ENCODE measurements at regions not wholly inside any gene's neighbourhood (a gene's known extent, or its start where the extent isn't known, plus 50 kb on each side); places are given as distances from the start of the nearest gene placed in this dataset.
"Not testable (repeated sequence)": the region's sequence is repeated elsewhere in the genome, so short reads cannot be mapped to it uniquely, and the experiment has no call there.

GRCh38 chr7:64469673-64470072 is 93.2 kb downstream of the ZNF680 start:
- Histone ChIP-seq H3K27ac (ENCODE audit: low read depth) (no peak overlapping the region), H3K36me3 (ENCODE audit: insufficient read depth) (no peaks in the 10 kb centered on the region), H3K4me1 (ENCODE audit: insufficient read depth) (no peaks in the 10 kb centered on the region), H3K4me3 (ENCODE audit: low read depth, low read length) (no peak overlapping the region)
- DNase-seq (ENCODE audit: extremely low spot score): no peak
- WGBS: 83% methylated on average over 1 of the region's 1 CpG

GRCh38 chr7:64465551-64465950 is 97.3 kb downstream of the ZNF680 start:
- no peaks in the 10 kb centered on the region for H3K4me1 ChIP-seq (ENCODE audit: insufficient read depth)
- H3K4me3 ChIP-seq (ENCODE audit: low read depth, low read length): no peak overlapping the region

DNA sequence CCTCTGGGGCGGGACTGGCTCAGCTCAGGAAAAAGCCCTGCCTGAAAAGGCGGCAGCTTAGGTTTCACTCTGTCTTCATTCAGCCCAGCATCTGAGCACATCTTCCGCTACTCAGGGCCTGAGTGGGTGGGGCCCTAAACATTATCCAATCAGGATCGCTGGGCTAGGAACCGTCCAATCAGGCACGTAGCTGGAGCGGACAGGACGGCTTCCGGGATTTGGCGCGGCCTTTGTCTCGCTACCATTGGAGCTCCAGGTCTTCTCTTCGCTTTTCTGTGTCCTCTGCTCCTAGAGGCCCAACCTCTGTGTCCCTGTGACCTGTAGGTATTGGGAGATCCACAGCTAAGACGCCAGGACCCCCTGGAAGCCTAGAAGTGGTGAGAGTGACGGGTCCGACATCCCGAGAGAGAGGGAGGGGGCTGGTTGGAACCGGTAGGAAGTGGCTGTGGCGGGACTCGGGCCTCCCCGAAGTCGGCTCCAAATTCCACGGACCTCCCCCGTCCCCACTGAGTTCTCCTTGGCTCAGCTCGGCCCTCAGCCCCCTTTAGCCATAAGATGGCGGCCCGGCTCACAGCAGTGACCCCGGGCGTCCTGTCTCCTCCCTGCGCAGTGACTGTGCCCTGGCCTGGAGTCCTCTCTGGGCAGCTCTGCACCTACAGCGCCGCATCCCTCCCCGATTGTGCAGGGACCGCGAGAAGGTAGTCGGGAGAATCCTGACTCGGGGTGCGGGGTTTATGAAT is 99.1 kb downstream of the ZNF680 start:
- no peaks in the 10 kb centered on the region for H3K4me1 ChIP-seq (ENCODE audit: insufficient read depth)
- H3K27ac ChIP-seq (ENCODE audit: low read depth): no peak overlapping the region
- peak overlapping the region; percentile 42 for H3K4me3 ChIP-seq (ENCODE audit: low read depth, low read length)
- H3K36me3 ChIP-seq (ENCODE audit: insufficient read depth): no peaks in the 10 kb centered on the region
- DNase-seq (ENCODE audit: extremely low spot score): peak; percentile 21
- 28% methylated on average over 38 of the region's 38 CpGs for WGBS

More at GRCh38 chr7:64465551-64465950, 97.3 kb downstream of the ZNF680 start:
- no peaks in the 10 kb centered on the region for H3K36me3 ChIP-seq (ENCODE audit: insufficient read depth)
- no peak overlapping the region for H3K27ac ChIP-seq (ENCODE audit: low read depth)
- 90% methylated on average over 1 of the region's 1 CpG for WGBS
- no peak for DNase-seq (ENCODE audit: extremely low spot score)

DNA sequence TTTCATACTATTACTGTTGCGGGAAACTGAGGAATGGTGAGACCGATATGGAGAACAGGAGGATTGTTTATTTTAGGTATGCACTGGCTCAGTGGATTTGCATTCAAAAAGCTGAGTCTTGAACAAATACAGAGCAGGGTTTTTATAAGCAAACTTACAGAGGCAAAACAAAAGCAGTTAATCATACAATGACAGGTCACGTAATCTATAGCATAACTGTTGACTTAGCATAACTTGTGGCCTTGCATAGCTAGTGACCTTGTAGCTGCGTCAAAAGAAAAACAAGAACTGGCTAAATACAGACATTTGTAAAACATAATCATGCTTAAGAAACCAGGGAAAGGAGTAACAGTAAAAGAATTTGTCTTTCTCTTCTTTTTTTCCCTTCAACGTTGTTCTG is 103.0 kb downstream of the ZNF680 start:
- not testable (repeated sequence) for H3K4me1 ChIP-seq (ENCODE audit: insufficient read depth); H3K36me3 ChIP-seq (ENCODE audit: insufficient read depth); DNase-seq (ENCODE audit: extremely low spot score); H3K27ac ChIP-seq (ENCODE audit: low read depth); H3K4me3 ChIP-seq (ENCODE audit: low read depth, low read length)
- WGBS: 82% methylated on average over 5 of the region's 5 CpGs

DNA sequence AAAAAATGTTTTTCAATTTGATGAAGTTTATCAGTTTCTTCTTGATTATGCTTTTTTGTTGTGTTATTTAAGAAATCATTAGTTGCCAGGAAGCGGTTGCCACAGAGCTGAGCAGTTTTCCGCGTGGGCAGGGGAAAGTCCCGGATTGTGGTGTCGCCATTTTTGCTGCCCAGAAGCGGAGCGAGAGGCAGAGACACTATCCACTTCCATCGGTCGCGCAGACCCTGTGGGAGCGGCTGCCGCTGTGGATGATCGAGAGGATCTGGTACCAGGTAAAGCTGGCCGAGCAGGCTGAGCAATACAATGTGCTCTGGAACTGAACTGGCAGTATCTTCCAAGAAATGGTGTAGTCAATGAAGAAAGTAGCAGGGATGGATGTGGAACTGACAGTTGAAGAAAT is 119.8 kb downstream of the ZNF736 start:
- H3K4me1 ChIP-seq (ENCODE audit: insufficient read depth): no peaks in the 10 kb centered on the region
- H3K27ac ChIP-seq (ENCODE audit: low read depth): no peak overlapping the region
- no peak overlapping the region for H3K4me3 ChIP-seq (ENCODE audit: low read depth, low read length)
- 90% methylated on average over 14 of the region's 14 CpGs for WGBS
- no peak for DNase-seq (ENCODE audit: extremely low spot score)
- H3K36me3 ChIP-seq (ENCODE audit: insufficient read depth): no peaks in the 10 kb centered on the region

DNA sequence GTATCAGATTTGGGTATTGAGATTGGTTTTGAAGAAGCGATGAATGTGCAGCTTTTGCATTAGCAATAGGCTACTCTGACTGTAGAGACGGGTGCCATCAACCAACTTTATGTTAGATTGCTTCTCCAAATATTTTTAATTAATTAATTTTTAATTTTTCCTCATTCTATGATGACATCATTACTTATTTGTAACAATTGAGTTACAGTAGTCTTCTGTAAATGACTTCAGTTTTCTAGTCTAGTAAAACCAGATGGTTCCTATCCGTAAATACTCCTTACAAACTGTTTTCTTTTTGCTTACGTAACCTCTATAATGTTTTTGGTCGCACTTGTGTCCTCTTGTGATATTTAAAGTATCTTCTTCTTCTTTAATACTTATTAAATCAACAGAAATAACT is 118.1 kb downstream of the ZNF736 start:
- WGBS: 82% methylated on average over 5 of the region's 5 CpGs
- H3K27ac ChIP-seq (ENCODE audit: low read depth): no peak overlapping the region
- H3K4me1 ChIP-seq (ENCODE audit: insufficient read depth): no peaks in the 10 kb centered on the region
- H3K4me3 ChIP-seq (ENCODE audit: low read depth, low read length): no peak overlapping the region
- DNase-seq (ENCODE audit: extremely low spot score): no peak
- no peaks in the 10 kb centered on the region for H3K36me3 ChIP-seq (ENCODE audit: insufficient read depth)

DNA sequence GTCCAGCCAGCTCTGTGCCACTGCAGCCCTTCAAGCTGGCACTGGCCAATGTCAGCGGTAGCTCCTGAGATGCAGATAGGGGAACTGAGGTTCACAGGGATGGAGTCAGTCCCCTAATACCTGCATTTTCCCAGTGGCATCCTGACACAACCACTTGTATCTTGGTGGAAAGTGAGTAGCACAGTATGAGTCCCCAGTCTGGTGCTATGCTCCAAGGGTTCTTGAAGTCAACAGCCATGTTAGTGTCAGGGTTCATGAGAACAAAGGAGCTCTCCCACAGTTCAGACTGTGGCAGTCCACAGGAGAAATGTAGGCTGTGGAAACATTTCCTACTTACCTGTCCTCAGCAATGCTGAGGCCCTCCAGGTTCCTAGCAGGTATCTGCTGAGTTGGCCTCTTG is 115.5 kb downstream of the ZNF736 start:
- Histone ChIP-seq H3K27ac (ENCODE audit: low read depth) (no peak overlapping the region), H3K36me3 (ENCODE audit: insufficient read depth) (no peaks in the 10 kb centered on the region), H3K4me3 (ENCODE audit: low read depth, low read length) (no peak overlapping the region), H3K4me1 (ENCODE audit: insufficient read depth) (no peaks in the 10 kb centered on the region)
- no peak for DNase-seq (ENCODE audit: extremely low spot score)
- WGBS: 98% methylated on average over 1 of the region's 1 CpG

DNA sequence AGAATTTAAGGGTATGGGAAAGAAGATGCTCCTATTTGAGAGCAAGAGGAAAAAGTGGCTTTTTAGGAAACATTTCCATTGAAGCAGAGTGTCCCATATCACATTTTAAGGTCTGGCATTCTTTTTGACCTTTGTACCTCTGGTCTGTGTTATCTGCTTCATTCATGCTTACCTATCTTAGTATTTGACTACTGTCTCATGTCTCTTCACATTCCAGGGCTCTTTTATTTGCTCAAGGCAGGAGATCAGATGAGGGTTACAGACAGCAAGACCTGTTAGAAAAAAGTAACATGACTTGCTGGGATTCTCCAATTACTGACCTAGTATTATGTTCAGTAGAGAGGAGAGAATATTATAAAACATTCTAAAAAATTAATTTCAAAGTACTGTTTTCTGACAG is 111.7 kb downstream of the ZNF736 start:
- H3K4me1 ChIP-seq (ENCODE audit: insufficient read depth); H3K4me3 ChIP-seq (ENCODE audit: low read depth, low read length); H3K27ac ChIP-seq (ENCODE audit: low read depth); H3K36me3 ChIP-seq (ENCODE audit: insufficient read depth); DNase-seq (ENCODE audit: extremely low spot score): not testable (repeated sequence)

DNA sequence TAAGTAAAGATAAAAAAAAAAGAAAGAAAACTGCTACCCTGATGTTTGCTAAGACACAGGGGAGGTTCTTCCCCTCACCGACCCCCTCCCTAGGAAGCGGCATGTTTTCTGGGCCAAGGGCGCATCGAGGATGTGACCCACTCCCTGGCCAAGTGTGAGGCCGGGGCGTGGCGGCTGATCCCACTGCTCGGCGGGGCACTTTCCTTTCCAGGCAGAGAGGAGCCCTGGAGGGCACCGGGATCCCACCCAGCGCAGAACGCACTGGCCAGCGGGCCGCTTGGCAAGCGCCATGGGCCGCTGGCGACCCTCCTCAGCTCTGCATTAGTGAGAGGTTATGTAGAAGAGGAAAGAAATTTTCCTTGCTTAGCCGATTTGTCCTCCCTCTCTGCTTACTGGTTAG is 93.4 kb downstream of the ZNF736 start:
- no peak for DNase-seq (ENCODE audit: extremely low spot score)
- no peak overlapping the region for H3K27ac ChIP-seq (ENCODE audit: low read depth)
- no peak overlapping the region for H3K4me3 ChIP-seq (ENCODE audit: low read depth, low read length)
- 92% methylated on average over 18 of the region's 18 CpGs for WGBS
- H3K4me1 ChIP-seq (ENCODE audit: insufficient read depth): no peaks in the 10 kb centered on the region
- H3K36me3 ChIP-seq (ENCODE audit: insufficient read depth): no peaks in the 10 kb centered on the region

Data from urinary bladder (tissue), 3 donors.